HG02870 (cell line): ENCODE measurements at regions not wholly inside any gene's neighbourhood (a gene's known extent, or its start where the extent isn't known, plus 50 kb on each side); places are given as distances from the start of the nearest gene placed in this dataset.

ENCODE experiments used
- ATAC-seq: cut with Tn5 transposase; IDR thresholded peaks from one replicate; pipeline ENCODE4 v1.9.1; 2021; ENCODE audit warnings: mild to moderate bottlenecking, moderate library complexity; ENCODE audit not compliant: unreplicated experiment

GRCh38 chr4:11488657-11489452 lies 60.2 kb upstream of the HS3ST1 start:
- no peak for ATAC-seq

- ATAC-seq = no peak
Observed at GRCh38 chr4:11487868-11488544, 59.3 kb upstream of the HS3ST1 start.

GRCh38 chr4:11487139-11487538 lies 58.4 kb upstream of the HS3ST1 start:
- ATAC-seq = peak; percentile 52

- ATAC-seq = no peak
Observed at GRCh38 chr4:11485926-11486325, 57.2 kb upstream of the HS3ST1 start.

GRCh38 chr4:11484531-11484930 lies 55.8 kb upstream of the HS3ST1 start:
- ATAC-seq = no peak

GRCh38 chr4:11483046-11483445 lies 54.4 kb upstream of the HS3ST1 start:
- ATAC-seq = no peak

- ATAC-seq = peak; percentile 94
Observed at GRCh38 chr4:11480683-11481082, 52.0 kb upstream of the HS3ST1 start.
